HG02973 (cell line): ENCODE measurements at regions not wholly inside any gene's neighbourhood (a gene's known extent, or its start where the extent isn't known, plus 50 kb on each side); places are given as distances from the start of the nearest gene placed in this dataset.
"Not testable (repeated sequence)": the region's sequence is repeated elsewhere in the genome, so short reads cannot be mapped to it uniquely, and the experiment has no call there.

ENCODE experiments used
- ATAC-seq: cut with Tn5 transposase; IDR thresholded peaks from one replicate; pipeline ENCODE4 v1.9.1; 2021; ENCODE audit warnings: moderate library complexity; ENCODE audit not compliant: unreplicated experiment

DNA sequence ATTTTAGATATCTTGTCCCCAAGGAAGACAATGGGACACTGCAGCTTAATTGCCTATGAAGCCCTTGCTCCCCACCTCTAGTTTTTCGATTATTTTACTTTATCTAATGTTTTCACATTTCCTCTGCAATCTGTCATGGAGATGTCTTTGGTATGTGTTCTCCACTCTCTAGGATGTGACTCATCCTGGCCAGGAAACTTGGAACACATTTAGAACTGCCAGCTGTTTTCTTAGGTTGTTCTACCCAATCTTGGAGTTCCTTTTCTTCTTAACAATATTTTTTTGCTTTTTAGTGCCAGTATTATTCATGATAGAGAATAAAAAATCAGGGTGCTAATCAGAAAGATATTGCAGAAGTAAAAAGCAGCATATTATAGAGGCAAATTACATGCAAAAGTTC, 101.7 kb upstream of the CLEC14A start:
- ATAC-seq, result no peak

DNA sequence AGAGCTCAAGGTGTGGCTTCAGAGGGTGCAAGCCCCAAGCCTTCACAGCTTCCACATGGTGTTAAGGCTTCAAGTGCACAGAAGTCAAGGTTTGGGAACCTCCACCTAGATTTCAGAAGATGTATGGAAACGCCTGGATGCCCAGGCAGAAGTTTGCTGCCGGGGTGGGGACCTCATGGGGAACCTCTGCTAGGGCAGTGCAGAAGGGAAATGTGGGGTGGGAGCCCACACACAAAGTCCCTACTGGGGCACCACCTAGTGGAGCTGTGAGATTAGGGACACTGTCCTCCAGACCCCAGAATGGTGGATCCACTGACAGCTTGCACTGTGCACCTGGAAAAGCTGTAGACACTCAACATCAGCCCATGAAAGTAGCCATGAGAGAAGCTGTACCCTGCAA, 99.6 kb upstream of the CLEC14A start:
- ATAC-seq, result not testable (repeated sequence)

DNA sequence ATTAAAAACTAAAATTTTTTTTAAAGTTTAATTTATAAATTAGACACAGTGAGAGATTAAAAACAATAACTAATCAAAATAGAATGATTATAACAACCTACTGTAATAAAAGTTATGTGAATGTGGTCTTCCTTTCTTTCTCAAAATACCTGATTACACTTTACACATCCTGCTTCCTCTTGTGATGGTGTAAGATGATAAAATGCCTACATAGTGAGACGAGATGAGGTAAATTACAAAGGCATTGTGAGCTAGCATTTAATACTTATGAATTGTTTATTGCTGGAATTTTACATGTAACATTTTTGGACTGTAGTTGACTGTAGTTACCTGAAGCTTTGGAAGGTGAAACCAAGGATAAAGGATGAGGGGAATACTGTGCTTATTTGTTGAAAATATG, 94.2 kb upstream of the CLEC14A start:
- ATAC-seq, result no peak

DNA sequence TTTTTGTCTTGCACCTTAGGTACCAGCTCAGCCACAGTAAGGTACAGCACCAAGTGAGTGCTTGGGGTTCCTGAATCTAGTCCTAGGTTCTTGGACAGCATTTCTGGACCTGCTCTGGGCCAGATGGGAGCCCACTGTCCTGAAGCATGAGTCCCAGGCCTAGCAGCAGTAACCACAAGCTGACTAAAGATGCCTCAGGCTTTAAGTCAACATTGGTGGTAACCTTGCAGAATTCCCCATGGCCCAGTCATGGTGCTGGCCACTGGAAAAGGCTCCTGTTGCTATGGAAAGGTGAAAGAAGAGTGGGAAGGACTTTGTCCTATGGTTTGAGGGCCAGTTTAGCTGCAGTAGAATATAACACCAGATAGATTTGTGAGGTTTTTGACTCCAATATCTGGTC, 86.9 kb upstream of the CLEC14A start:
- ATAC-seq, result no peak

DNA sequence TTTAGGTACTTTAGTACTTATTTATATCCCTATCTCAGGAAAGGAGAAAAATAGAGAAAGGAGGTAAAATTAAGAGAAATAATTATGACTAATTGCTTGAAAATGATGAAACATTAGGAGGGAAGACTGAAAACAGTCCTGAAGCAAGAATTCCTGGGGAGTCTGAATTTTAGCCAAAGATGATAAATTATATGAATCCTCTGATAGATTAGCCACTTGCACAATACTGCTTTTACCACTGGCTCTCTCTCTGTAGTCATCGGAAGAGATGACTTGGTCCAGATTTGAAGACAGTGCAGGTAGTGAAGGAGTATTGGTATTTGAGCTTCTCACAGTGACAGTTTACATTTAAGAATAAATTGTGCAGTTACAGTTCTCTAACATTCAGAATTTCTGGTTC, 83.8 kb upstream of the CLEC14A start:
- ATAC-seq, result no peak

DNA sequence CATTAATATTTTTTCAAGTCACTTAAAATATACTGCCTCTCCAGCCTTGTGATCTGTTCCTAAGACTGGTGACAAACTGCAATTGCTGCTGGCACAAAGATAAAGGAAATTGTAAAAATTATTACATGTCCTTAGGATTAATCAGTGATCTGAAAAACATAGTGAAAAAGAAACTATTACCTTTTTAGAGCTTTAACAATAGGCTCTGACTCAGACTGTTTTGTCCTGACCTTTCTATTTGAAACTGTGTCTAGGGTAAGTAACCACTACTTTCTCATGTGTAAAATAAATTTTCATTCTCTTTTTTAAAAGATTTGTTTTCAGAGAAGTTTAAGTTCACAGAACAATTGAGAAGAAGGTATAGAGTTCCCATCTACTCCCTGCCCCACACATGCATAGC, 80.4 kb upstream of the CLEC14A start:
- no peak for ATAC-seq

DNA sequence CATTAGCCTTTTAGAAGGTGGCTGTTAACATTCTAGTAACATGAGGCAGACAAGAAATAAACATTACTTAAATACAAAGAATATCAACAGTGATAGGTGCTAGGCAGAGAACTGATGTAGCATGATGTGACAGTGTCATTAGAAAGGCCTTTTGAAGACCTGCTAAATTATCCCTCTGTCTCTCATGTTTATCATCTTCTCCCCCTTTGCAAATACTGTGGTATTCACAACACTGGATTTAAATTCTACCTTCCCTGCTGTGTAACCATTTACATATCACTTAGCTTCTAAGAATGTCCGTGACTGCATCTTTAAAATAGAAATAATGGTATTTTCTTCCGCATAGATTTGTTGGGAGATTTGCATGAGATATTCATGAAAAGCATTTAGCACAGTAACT, 74.4 kb upstream of the CLEC14A start:
- ATAC-seq, result no peak

DNA sequence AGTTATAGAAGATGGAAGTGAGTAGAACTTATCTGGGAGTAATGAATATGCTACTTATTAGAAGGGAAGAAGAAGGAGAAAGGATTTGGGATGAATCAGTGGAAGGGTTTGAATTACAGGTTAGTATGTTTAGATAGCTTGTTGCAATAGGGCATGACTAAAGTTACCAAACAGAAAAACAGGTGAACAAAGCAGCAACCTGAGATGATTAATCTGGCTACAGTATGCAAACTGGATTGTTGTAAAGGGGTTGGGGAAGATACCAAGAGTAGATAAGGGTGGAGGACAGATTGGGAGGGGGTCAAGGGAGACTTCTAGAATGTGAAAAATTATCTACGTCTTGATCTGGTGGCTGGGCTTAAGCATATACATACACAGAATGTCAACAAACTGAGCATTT, 73.4 kb upstream of the CLEC14A start:
- no peak for ATAC-seq

DNA sequence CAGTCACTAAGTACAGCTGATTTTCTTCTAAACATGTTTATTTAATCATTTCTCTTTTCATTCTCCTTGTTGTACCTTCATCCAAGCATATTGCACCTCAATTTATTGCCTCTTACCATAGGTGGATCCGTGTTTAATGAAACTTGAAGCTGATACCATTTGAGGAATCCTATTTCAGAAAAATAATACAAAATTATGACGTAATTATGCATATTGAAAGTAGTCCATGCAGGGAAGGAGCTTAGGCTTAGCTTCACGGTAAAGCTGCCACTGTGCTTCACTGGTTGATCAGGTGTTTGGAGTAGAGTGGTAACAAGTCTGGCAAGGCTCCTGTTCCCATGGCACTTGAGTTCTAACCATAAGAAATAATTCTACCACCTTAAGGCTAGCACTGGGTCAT, 61.0 kb upstream of the CLEC14A start:
- ATAC-seq, result no peak

DNA sequence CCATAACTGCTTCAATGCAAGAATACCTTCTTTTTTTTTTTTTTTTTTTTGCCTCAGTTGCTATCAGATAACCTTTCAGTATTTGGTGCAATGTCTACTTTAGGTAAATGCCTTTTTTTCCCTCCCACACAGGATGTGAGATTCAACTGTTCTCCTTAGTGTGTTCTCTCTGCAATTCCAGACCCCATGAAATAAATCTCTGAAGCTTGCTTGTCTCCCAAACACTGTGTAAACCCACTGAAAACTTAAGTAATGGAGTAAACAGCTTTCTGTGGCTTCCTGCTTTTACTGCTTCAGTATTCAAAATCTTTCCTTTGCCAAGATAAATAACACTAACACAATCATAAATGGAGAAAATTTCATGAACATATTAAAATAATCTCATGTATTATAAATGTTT, 55.8 kb upstream of the CLEC14A start:
- ATAC-seq, result no peak

DNA sequence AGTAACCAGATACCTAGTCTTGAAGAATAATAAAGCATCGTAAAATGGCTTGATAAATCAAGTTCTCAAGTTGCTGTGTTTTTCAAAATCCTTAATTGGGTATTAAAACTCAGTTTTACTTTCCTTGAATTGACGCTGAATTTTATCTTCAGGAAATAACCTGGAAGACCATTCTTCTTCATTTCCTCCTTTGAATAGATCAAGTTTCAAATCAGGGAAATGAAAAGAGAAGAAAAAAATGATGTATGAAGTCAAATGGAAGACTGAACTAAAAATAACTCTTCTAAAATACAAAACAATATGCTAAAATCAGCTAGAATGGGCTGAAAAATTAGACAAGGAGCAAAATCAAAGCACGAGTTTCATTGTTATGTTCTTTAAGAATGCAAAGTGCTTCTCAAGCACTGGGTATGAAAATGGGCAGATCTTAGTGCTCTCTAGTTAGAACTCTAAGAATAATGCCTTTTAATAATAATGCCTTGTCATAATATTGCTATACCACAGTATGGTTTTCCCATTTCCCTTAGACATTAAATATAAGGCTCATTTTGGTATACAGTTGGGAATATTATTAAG, 54.6 kb upstream of the CLEC14A start:
- ATAC-seq, result no peak

DNA sequence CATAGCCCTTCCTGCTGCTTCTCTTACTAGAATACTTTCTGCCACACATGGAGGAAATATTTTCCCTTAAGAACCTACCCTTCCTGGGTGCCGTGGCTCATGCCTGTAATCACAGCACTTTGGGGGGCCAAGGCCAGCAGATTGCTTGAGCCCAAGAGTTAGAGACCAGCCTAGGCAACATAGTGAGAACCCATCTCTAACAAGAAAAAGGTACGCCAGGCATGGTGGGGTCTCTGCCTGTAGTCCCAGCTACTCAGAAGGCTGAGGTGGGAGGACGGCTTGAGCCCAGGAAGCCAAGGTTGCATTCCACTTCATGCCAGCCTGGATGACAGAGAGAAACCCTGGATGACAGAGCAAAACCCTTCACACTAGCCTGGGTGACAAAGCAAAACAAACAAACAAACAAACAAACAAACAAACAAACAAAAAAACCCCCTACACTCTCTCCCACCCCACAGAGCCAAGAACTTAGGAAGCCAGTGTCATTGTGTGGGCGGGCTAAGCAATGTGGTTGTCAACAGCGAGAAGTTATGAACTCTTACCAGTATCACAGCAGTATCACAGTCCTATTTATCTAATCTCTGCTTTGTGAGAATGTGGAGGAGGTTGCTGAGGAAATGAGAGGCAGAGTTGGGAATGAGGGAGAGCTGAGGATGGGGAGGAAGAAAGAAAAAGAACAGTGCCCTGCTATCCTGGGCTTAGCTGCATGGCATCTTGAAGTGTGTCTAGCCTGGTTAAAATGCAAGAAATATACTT, 53.8 kb upstream of the CLEC14A start:
- ATAC-seq, result no peak
